C4-2B (cell line): ENCODE measurements at regions not wholly inside any gene's neighbourhood (a gene's known extent, or its start where the extent isn't known, plus 50 kb on each side); places are given as distances from the start of the nearest gene placed in this dataset.

Experiments used
- ZFX ChIP-seq: fragments of 450-650 bp; IDR thresholded peaks from 2 replicates; pipeline ENCODE4 v1.6.1; 2017
- TF ChIP-seq, protein P1 (sequence below): fragments of 450-650 bp; conservative IDR thresholded peaks from 2 replicates; pipeline ENCODE4 v1.5.1; 2017; ENCODE audit warnings: mild to moderate bottlenecking

DNA sequence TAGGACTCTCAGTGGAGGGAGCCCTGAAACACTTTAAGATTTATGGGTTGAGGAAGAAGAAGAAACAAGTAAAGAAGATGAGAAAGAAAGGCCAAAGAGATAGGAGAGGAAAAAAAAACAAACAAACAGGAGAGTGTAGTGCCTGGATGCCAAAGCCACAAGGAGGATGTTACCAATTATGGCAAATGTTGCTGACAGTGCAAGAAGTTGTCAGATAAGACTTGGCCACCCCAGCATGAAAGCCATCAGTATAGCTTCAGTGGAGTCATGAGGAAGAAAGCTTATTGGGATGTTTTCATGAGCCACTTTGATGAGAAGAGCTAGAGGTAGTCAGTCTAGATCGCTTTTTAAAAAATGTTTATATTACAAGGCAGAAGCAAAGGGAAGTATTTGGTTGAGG, 380.2 kb upstream of the ADGRL4 start:
- TF ChIP-seq, protein P1, sequence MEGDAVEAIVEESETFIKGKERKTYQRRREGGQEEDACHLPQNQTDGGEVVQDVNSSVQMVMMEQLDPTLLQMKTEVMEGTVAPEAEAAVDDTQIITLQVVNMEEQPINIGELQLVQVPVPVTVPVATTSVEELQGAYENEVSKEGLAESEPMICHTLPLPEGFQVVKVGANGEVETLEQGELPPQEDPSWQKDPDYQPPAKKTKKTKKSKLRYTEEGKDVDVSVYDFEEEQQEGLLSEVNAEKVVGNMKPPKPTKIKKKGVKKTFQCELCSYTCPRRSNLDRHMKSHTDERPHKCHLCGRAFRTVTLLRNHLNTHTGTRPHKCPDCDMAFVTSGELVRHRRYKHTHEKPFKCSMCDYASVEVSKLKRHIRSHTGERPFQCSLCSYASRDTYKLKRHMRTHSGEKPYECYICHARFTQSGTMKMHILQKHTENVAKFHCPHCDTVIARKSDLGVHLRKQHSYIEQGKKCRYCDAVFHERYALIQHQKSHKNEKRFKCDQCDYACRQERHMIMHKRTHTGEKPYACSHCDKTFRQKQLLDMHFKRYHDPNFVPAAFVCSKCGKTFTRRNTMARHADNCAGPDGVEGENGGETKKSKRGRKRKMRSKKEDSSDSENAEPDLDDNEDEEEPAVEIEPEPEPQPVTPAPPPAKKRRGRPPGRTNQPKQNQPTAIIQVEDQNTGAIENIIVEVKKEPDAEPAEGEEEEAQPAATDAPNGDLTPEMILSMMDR, result no peak
- no peak for TF ChIP-seq ZFX
